GM12878 (cell line): ENCODE measurements at regions not wholly inside any gene's neighbourhood (a gene's known extent, or its start where the extent isn't known, plus 50 kb on each side); places are given as distances from the start of the nearest gene placed in this dataset.

ENCODE experiments used
- ATAC-seq: fragments of 200-7000 bp; cut with Tn5 transposase; 3 replicates; pipeline ENCODE4 v1.9.1; 2020; ENCODE audit warnings: mild to moderate bottlenecking, moderate library complexity
- BruUV-seq: library from RNA; stranded (reverse); fragments of 400-500 nt; replicated peaks from 2 replicates; lab custom pipeline; 2021; lab: Mats Ljungman, UMichigan
- CTCF ChIA-PET: fragments of 300-600 bp; sonication (Branson Sonifier 250); formaldehyde crosslinking; extraction: SDS; loops from one replicate; lab custom pipeline; 2021; ENCODE audit warnings: inconsistent platforms; lab: Yijun Ruan, JAX
- POLR2A ChIA-PET: fragments of 350-600 bp; formaldehyde crosslinking; extraction: SDS; loops from one replicate; lab custom pipeline; 2021; ENCODE audit warnings: inconsistent platforms; lab: Charles Lee
- RAD21 ChIA-PET: fragments of 300-600 bp; sonication (Branson Sonifier 250); formaldehyde crosslinking; loops from one replicate; lab custom pipeline; 2023; ENCODE audit warnings: antibody characterized with exemption; ENCODE audit not compliant: unreplicated experiment; lab: Charles Lee
- SMC1A ChIA-PET: fragments of 300-600 bp; sonication (Branson Sonifier 250); formaldehyde crosslinking; loops from one replicate; lab custom pipeline; 2023; ENCODE audit not compliant: unreplicated experiment, uncharacterized antibody; lab: Charles Lee
- DNase-seq: peaks from one replicate; pipeline ENCODE4 v3.0.0-alpha.2; 2011; ENCODE audit warnings: low read depth, low spot score
- FAIRE-seq: peaks from 3 replicates; lab custom pipeline; 2011; peaks lifted over from hg19 to GRCh38; lab: Jason Lieb, UNC
- H2AFZ ChIP-seq: 2 replicates; pipeline ENCODE4 v1.6.0; 2011; ENCODE audit warnings: low read depth, low read length, control low read depth; ENCODE audit not compliant: control insufficient read depth
- H3K27ac ChIP-seq: 2 replicates; pipeline ENCODE4 v1.5.1; 2011; ENCODE audit warnings: control low read depth; ENCODE audit not compliant: control insufficient read depth, insufficient read depth
- H3K27me3 ChIP-seq, 2 experiments: replicated peaks in 1 of 2; 2 replicates each; pipeline versions ENCODE4 v1.6.0 to v1.6.1; 2011; ENCODE audit warnings: low read length in 1 of 2; ENCODE audit not compliant: control insufficient read depth in 2 of 2, insufficient read depth in 2 of 2
- H3K36me3 ChIP-seq, 2 experiments: 2 replicates each; pipeline ENCODE4 v1.5.1; 2011; ENCODE audit warnings: low read length in 1 of 2; ENCODE audit not compliant: control insufficient read depth in 2 of 2, insufficient read depth in 2 of 2
- H3K4me1 ChIP-seq: 2 replicates; pipeline ENCODE4 v1.6.1; 2011; ENCODE audit warnings: mild to moderate bottlenecking, low read length, moderate library complexity, mixed read lengths; ENCODE audit not compliant: control insufficient read depth, insufficient read depth
- H3K4me2 ChIP-seq: 2 replicates; pipeline ENCODE4 v1.6.0; 2011; ENCODE audit warnings: control low read depth; ENCODE audit not compliant: control insufficient read depth, insufficient read depth
- H3K4me3 ChIP-seq: fragments of 200-600 bp; sonication (generic); 2 replicates; pipeline ENCODE4 v1.5.1; 2016
- H3K79me2 ChIP-seq: 2 replicates; pipeline ENCODE4 v1.6.0; 2011; ENCODE audit warnings: low read length; ENCODE audit not compliant: control insufficient read depth, insufficient read depth
- H3K9ac ChIP-seq: 2 replicates; pipeline ENCODE4 v1.8.0; 2011; ENCODE audit warnings: low read length, control low read depth, mixed read lengths; ENCODE audit not compliant: control insufficient read depth, insufficient read depth
- H3K9me3 ChIP-seq: replicated peaks from 3 replicates; pipeline ENCODE4 v1.5.1; 2011; ENCODE audit warnings: mild to moderate bottlenecking, low read length; ENCODE audit not compliant: control insufficient read depth, insufficient read depth
- H4K20me1 ChIP-seq: 2 replicates; pipeline ENCODE4 v1.6.0; 2011; ENCODE audit not compliant: control insufficient read depth, insufficient read depth
- CBX3 ChIP-seq: fragments of 200-600 bp; sonication (generic); IDR thresholded peaks from 2 replicates; pipeline ENCODE4 v1.6.1; 2016; ENCODE audit warnings: low read depth, borderline replicate concordance
- CHD2 ChIP-seq: IDR thresholded peaks from 2 replicates; pipeline ENCODE4 v1.6.1; 2011; ENCODE audit warnings: low read depth, low read length, improper control_type of control experiment, borderline replicate concordance
- E2F8 ChIP-seq: fragments of 450-650 bp; IDR thresholded peaks from 2 replicates; pipeline ENCODE4 v1.6.1; 2018; ENCODE audit warnings: mild to moderate bottlenecking, low read depth, moderate library complexity; ENCODE audit not compliant: partially characterized antibody
- POLR2AphosphoS2 ChIP-seq: IDR thresholded peaks from 2 replicates; pipeline ENCODE4 v1.6.1; 2011; ENCODE audit warnings: low read depth, mild to moderate bottlenecking, low read length, improper control_type of control experiment, moderate library complexity
- SRF ChIP-seq, 2 experiments: IDR thresholded peaks; 2 replicates each; pipeline ENCODE4 v1.6.1; 2011; ENCODE audit warnings: low read depth in 2 of 2, low read length in 2 of 2, mild to moderate bottlenecking in 1 of 2, moderate library complexity in 1 of 2
- USF2 ChIP-seq: IDR thresholded peaks from 2 replicates; pipeline ENCODE4 v1.6.1; 2011; ENCODE audit warnings: low read depth, low read length, improper control_type of control experiment, borderline replicate concordance
- ZBTB33 ChIP-seq: fragments of 450-650 bp; IDR thresholded peaks from 2 replicates; pipeline ENCODE4 v1.6.1; 2017; ENCODE audit warnings: mild to moderate bottlenecking
- ZNF687 ChIP-seq: fragments of 450-650 bp; IDR thresholded peaks from 2 replicates; pipeline ENCODE4 v1.6.1; 2017; ENCODE audit warnings: mild to moderate bottlenecking, moderate library complexity
- WGBS: methylation state at CpG from one replicate; pipeline ENCODE4 v1.1.6; 2016; ENCODE audit warnings: low lambda C conversion rate; ENCODE audit not compliant: insufficient replicate concordance, insufficient coverage; ENCODE audit errors: missing lambda C conversion rate; 5-methylcytosine and 5-hydroxymethylcytosine counted together
- in situ Hi-C: fragments of 300-500 bp; cut with MboI; formaldehyde crosslinking; loops from 9 replicates; pipeline ENCODE4 v1.14.3; 2018; ENCODE audit warnings: mixed read lengths
- intact Hi-C: fragments of 100-400 bp; cut with micrococcal nuclease; formaldehyde crosslinking; loops from one replicate; pipeline ENCODE4 v1.14.2; 2022; ENCODE audit not compliant: unreplicated experiment
- TF ChIP-seq, protein P1 (sequence below): IDR thresholded peaks from 2 replicates; pipeline ENCODE4 v1.6.1; 2011; ENCODE audit warnings: mild to moderate bottlenecking, low read depth, low read length, moderate library complexity; ENCODE audit not compliant: insufficient replicate concordance

DNA sequence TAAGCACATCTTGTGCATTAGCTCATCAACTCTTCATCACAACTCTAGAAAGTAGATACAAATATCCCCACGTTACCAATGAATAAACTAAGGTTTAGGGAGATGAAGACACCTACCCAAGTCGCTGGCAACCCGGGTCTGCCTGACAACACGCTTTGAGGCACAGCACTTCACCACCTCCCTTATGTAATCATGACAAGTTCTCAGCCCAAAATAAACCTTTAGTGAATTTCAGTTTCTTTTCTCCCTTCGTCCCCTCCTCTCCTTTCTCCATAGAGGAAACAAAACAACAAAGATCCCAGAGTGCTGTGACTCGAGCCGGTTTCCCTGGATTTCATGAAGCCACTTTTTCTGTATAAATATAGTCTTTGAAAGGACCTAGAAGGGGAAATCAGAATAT lies 105.4 kb downstream of the MAFB start:
- WGBS, result 18% methylated on average over 7 of the region's 7 CpGs
- no peak overlapping the region for H3K9ac ChIP-seq
- H3K79me2 ChIP-seq, result no peaks in the 10 kb centered on the region
- no peak overlapping the region for H2AFZ ChIP-seq
- H3K4me3 ChIP-seq, result no peak overlapping the region
- SMC1A ChIA-PET, result no interaction called here
- no peak overlapping the region for H3K4me2 ChIP-seq
- ATAC-seq (no peak), FAIRE-seq (no peak), DNase-seq (no peak)
- no peak overlapping the region for H3K27ac ChIP-seq
- intact Hi-C loops, result no loop called here
- RAD21 ChIA-PET, result no interaction called here
- no peaks in the 10 kb centered on the region for H3K36me3 ChIP-seq
- BruUV-seq, result no TSS peak
- in situ Hi-C loops, result no loop called here
- H3K27me3 ChIP-seq, result peaks cover 0 to 2% of the 10 kb centered on the region in 2 experiments; a peak in 1 of 4 replicates
- H3K9me3 ChIP-seq, result no peaks in the 10 kb centered on the region
- CTCF ChIA-PET, result no interaction called here
- no peaks in the 10 kb centered on the region for H4K20me1 ChIP-seq
- POLR2A ChIA-PET, result no interaction called here
- no peaks in the 10 kb centered on the region for H3K4me1 ChIP-seq
- TF ChIP-seq USF2 (no peak), E2F8 (no peak), ZBTB33 (no peak), CHD2 (no peak), POLR2AphosphoS2 (no peak), CBX3 (no peak), ZNF687 (no peak), SRF (IDR thresholded peaks at IDR 0.05; ENCODE audit: low read depth in 2 of 2, low read length in 2 of 2) (no peak)
- TF ChIP-seq, protein P1, sequence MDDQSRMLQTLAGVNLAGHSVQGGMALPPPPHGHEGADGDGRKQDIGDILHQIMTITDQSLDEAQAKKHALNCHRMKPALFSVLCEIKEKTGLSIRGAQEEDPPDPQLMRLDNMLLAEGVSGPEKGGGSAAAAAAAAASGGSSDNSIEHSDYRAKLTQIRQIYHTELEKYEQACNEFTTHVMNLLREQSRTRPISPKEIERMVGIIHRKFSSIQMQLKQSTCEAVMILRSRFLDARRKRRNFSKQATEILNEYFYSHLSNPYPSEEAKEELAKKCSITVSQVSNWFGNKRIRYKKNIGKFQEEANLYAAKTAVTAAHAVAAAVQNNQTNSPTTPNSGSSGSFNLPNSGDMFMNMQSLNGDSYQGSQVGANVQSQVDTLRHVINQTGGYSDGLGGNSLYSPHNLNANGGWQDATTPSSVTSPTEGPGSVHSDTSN, result no peak
